PC-9 (cell line): ENCODE measurements at regions not wholly inside any gene's neighbourhood (a gene's known extent, or its start where the extent isn't known, plus 50 kb on each side); places are given as distances from the start of the nearest gene placed in this dataset.

Experiments
- CTCF ChIP-seq: fragments of 200-600 bp; sonication (generic); conservative IDR thresholded peaks from 2 replicates; pipeline ENCODE4 v1.6.1; 2017; ENCODE audit warnings: mixed run types, antibody characterized with exemption, mild to moderate bottlenecking, moderate library complexity
- EZH2 ChIP-seq: fragments of 200-600 bp; sonication (generic); IDR thresholded peaks from 2 replicates; pipeline ENCODE4 v1.8.0; 2017; ENCODE audit warnings: antibody characterized with exemption, low read depth

- TF ChIP-seq CTCF = no peak
- TF ChIP-seq EZH2 = no peak
Observed at GRCh38 chr2:142681952-142682351, 195.5 kb upstream of the KYNU start.
